H1 (cell line): ENCODE measurements at regions not wholly inside any gene's neighbourhood (a gene's known extent, or its start where the extent isn't known, plus 50 kb on each side); places are given as distances from the start of the nearest gene placed in this dataset.

Experiments used
- CTCF ChIA-PET: fragments of 300-600 bp; sonication (Branson Sonifier 250); formaldehyde crosslinking; loops from one replicate; lab custom pipeline; 2021; ENCODE audit not compliant: partially characterized antibody; lab: Charles Lee
- POLR2A ChIA-PET: fragments of 300-600 bp; sonication (Branson Sonifier 250); formaldehyde crosslinking; loops from one replicate; lab custom pipeline; 2021; ENCODE audit warnings: inconsistent platforms; ENCODE audit not compliant: partially characterized antibody; lab: Charles Lee
- DNase-seq, 2 experiments: peaks; one replicate each; pipeline versions ENCODE4 v3.0.0 to v3.0.0-alpha.2; 2010 to 2022; ENCODE audit warnings: low spot score in 2 of 2, low read depth in 1 of 2, mixed read lengths in 1 of 2
- FAIRE-seq: peaks from 2 replicates; lab custom pipeline; 2011; peaks lifted over from hg19 to GRCh38; lab: Jason Lieb, UNC
- H2AFZ ChIP-seq: 2 replicates; pipeline ENCODE4 v1.8.1; 2012; ENCODE audit warnings: low read length, inconsistent platforms
- H2AK5ac ChIP-seq: 2 replicates; pipeline ENCODE4 v1.6.1; 2013; ENCODE audit warnings: low read depth, low read length
- H2BK120ac ChIP-seq: replicated peaks from 2 replicates; pipeline ENCODE3; 2013; ENCODE audit warnings: low read depth, low read length, inconsistent platforms
- H2BK12ac ChIP-seq: 2 replicates; pipeline ENCODE4 v1.6.1; 2013; ENCODE audit warnings: low read depth, low read length
- H2BK15ac ChIP-seq: 2 replicates; pipeline ENCODE4 v1.6.1; 2013; ENCODE audit warnings: low read length
- H2BK20ac ChIP-seq: 2 replicates; pipeline ENCODE4 v1.6.1; 2013; ENCODE audit warnings: low read length
- H2BK5ac ChIP-seq: 2 replicates; pipeline ENCODE4 v1.6.1; 2013; ENCODE audit warnings: low read depth, low read length
- H3K14ac ChIP-seq: 2 replicates; pipeline ENCODE4 v1.6.1; 2013; ENCODE audit warnings: inconsistent platforms; ENCODE audit not compliant: insufficient read length
- H3K18ac ChIP-seq: 2 replicates; pipeline ENCODE4 v1.6.1; 2013; ENCODE audit warnings: low read length; ENCODE audit errors: extremely low read depth
- H3K23ac ChIP-seq: 2 replicates; pipeline ENCODE4 v1.6.1; 2013; ENCODE audit warnings: inconsistent platforms; ENCODE audit not compliant: insufficient read length
- H3K23me2 ChIP-seq: 2 replicates; pipeline ENCODE4 v1.6.1; 2013; ENCODE audit warnings: low read depth, low read length
- H3K27ac ChIP-seq: 2 replicates; pipeline ENCODE4 v1.6.1; 2011; ENCODE audit warnings: low read depth, low read length, inconsistent platforms
- H3K27me3 ChIP-seq, 4 experiments: replicated peaks in 1 of 4; 1 replicate in 1 of 4; 2 replicates in 3 of 4; pipeline versions ENCODE4 v1.6.1 to v1.8.1; 2011 to 2013; ENCODE audit warnings: low read length in 3 of 4, mild to moderate bottlenecking in 3 of 4, inconsistent platforms in 2 of 4, mixed read lengths in 2 of 4, moderate library complexity in 1 of 4; ENCODE audit not compliant: control insufficient read depth in 3 of 4, insufficient read depth in 3 of 4; ENCODE audit errors: extremely low read depth in 1 of 4
- H3K36me3 ChIP-seq, 4 experiments: 2 replicates each; pipeline versions ENCODE4 v1.6.1 to v1.8.1; 2011 to 2013; ENCODE audit warnings: mild to moderate bottlenecking in 4 of 4, low read length in 3 of 4, moderate library complexity in 2 of 4, control low read depth in 1 of 4, inconsistent platforms in 1 of 4; ENCODE audit not compliant: insufficient read depth in 4 of 4, control insufficient read depth in 2 of 4
- H3K4ac ChIP-seq: replicated peaks from 2 replicates; pipeline ENCODE3; 2013; ENCODE audit warnings: low read length, low read depth, mixed read lengths, inconsistent platforms; ENCODE audit not compliant: insufficient read length
- H3K4me1 ChIP-seq, 4 experiments: replicated peaks in 1 of 4; 1 replicate in 1 of 4; 2 replicates in 3 of 4; pipeline versions ENCODE4 v1.6.1 to v1.8.1; 2011 to 2013; ENCODE audit warnings: low read length in 3 of 4, inconsistent platforms in 2 of 4, mixed read lengths in 1 of 4; ENCODE audit not compliant: insufficient read depth in 4 of 4, control insufficient read depth in 3 of 4
- H3K4me2 ChIP-seq, 2 experiments: 2 replicates each; pipeline versions ENCODE4 v1.6.1 to v1.8.1; 2011 to 2013; ENCODE audit warnings: low read depth in 2 of 2, low read length in 2 of 2, control low read depth in 1 of 2, inconsistent platforms in 1 of 2, mild to moderate bottlenecking in 1 of 2; ENCODE audit not compliant: insufficient read depth in 1 of 2
- H3K4me3 ChIP-seq, 4 experiments: fragments of 200-600, 300-600 bp in 1 of 4; sonication (generic), shearing (Covaris generic), sonication (Bioruptor Twin) in 1 of 4; 2 replicates each; pipeline versions ENCODE4 v1.5.1 to v1.8.1; 2011 to 2016; ENCODE audit warnings: low read length in 4 of 4, low read depth in 3 of 4, control low read depth in 2 of 4, inconsistent platforms in 2 of 4, mild to moderate bottlenecking in 2 of 4, mixed read lengths in 1 of 4, moderate library complexity in 1 of 4; ENCODE audit not compliant: insufficient read depth in 2 of 4; ENCODE audit errors: extremely low read depth in 1 of 4
- H3K56ac ChIP-seq: replicated peaks from 2 replicates; pipeline ENCODE3; 2013; ENCODE audit warnings: low read depth, mild to moderate bottlenecking, mixed read lengths, low read length, inconsistent platforms; ENCODE audit not compliant: insufficient read length
- H3K79me1 ChIP-seq: 2 replicates; pipeline ENCODE4 v1.6.1; 2013; ENCODE audit warnings: low read depth, low read length, control low read depth
- H3K79me2 ChIP-seq, 2 experiments: 2 replicates each; pipeline versions ENCODE4 v1.6.1 to v1.8.1; 2012 to 2013; ENCODE audit warnings: low read length in 2 of 2, mild to moderate bottlenecking in 2 of 2, inconsistent platforms in 1 of 2; ENCODE audit not compliant: insufficient read depth in 2 of 2, control insufficient read depth in 1 of 2
- H3K9ac ChIP-seq, 4 experiments: replicated peaks in 1 of 4; 1 replicate in 1 of 4; 2 replicates in 3 of 4; pipeline versions ENCODE4 v1.6.1 to v1.8.1; 2011 to 2013; ENCODE audit warnings: low read depth in 3 of 4, low read length in 3 of 4, control low read depth in 2 of 4, mild to moderate bottlenecking in 2 of 4, moderate library complexity in 2 of 4, inconsistent platforms in 1 of 4; ENCODE audit errors: extremely low read depth in 1 of 4
- H3K9me3 ChIP-seq, 2 experiments: 2 replicates each; pipeline versions ENCODE4 v1.6.1 to v1.8.1; 2012 to 2013; ENCODE audit warnings: mild to moderate bottlenecking in 2 of 2, moderate library complexity in 2 of 2, control low read depth in 1 of 2, inconsistent platforms in 1 of 2, low read depth in 1 of 2, low read length in 1 of 2, mixed read lengths in 1 of 2; ENCODE audit not compliant: insufficient read depth in 2 of 2
- H4K20me1 ChIP-seq, 2 experiments: replicated peaks in 1 of 2; 2 replicates each; pipeline versions ENCODE3 to v1.8.1; 2011 to 2013; ENCODE audit warnings: inconsistent platforms in 2 of 2, low read length in 2 of 2, mild to moderate bottlenecking in 1 of 2; ENCODE audit not compliant: insufficient read depth in 2 of 2, control insufficient read depth in 1 of 2
- H4K5ac ChIP-seq: 2 replicates; pipeline ENCODE4 v1.6.1; 2013; ENCODE audit warnings: low read length, low read depth, mixed read lengths, inconsistent platforms; ENCODE audit not compliant: insufficient read length
- H4K8ac ChIP-seq: 2 replicates; pipeline ENCODE4 v1.8.0; 2013; ENCODE audit warnings: mild to moderate bottlenecking, moderate library complexity, low read length, inconsistent platforms; ENCODE audit not compliant: insufficient read depth; ENCODE audit errors: extremely low read depth
- H4K91ac ChIP-seq: replicated peaks from 2 replicates; pipeline ENCODE3; 2013; ENCODE audit warnings: low read length, mixed read lengths, inconsistent platforms; ENCODE audit not compliant: insufficient read length
- BACH1 ChIP-seq: IDR thresholded peaks from 2 replicates; pipeline ENCODE4 v1.6.1; 2012; ENCODE audit warnings: low read length, improper control_type of control experiment
- BCL11A ChIP-seq, 2 experiments: IDR thresholded peaks; one replicate each; pipeline ENCODE4 v1.6.1; 2011; ENCODE audit warnings: low read depth in 2 of 2, low read length in 2 of 2, mild to moderate bottlenecking in 2 of 2
- CREB1 ChIP-seq: IDR thresholded peaks from 2 replicates; pipeline ENCODE4 v1.6.1; 2012; ENCODE audit warnings: inconsistent platforms
- EZH2 ChIP-seq: fragments of 200-600 bp; sonication (generic); IDR thresholded peaks from 2 replicates; pipeline ENCODE4 v1.7.1; 2012; ENCODE audit warnings: low read depth, mild to moderate bottlenecking, moderate library complexity, low read length, inconsistent platforms; ENCODE audit not compliant: severe bottlenecking
- NRF1 ChIP-seq: IDR thresholded peaks from 2 replicates; pipeline ENCODE4 v1.6.1; 2011; ENCODE audit warnings: mild to moderate bottlenecking, low read depth, low read length, improper control_type of control experiment
- RBBP5 ChIP-seq: IDR thresholded peaks from 2 replicates; pipeline ENCODE4 v1.7.1; 2012; ENCODE audit warnings: low read depth, mild to moderate bottlenecking, inconsistent platforms, low read length, moderate library complexity, borderline replicate concordance
- RFX5 ChIP-seq: IDR thresholded peaks from 2 replicates; pipeline ENCODE4 v1.6.1; 2011; ENCODE audit warnings: low read depth, low read length, improper control_type of control experiment, borderline replicate concordance
- SP1 ChIP-seq: IDR thresholded peaks from 2 replicates; pipeline ENCODE4 v1.6.1; 2011; ENCODE audit warnings: low read depth, low read length
- SP4 ChIP-seq: IDR thresholded peaks from 2 replicates; pipeline ENCODE4 v1.6.1; 2012; ENCODE audit warnings: low read length, inconsistent platforms
- TAF7 ChIP-seq: optimal IDR thresholded peaks from 2 replicates; pipeline ENCODE3; 2011; ENCODE audit warnings: low read depth, mild to moderate bottlenecking, inconsistent platforms, low read length, moderate library complexity, borderline replicate concordance
- TBP ChIP-seq: IDR thresholded peaks from 2 replicates; pipeline ENCODE4 v1.6.1; 2011; ENCODE audit warnings: low read depth, low read length, improper control_type of control experiment
- WGBS, 2 experiments: shearing (Covaris generic) in 1 of 2; methylation state at CpG; one replicate each; pipeline versions ENCODE4 v1.1.6 to v1.1.7; 2013 to 2015; ENCODE audit warnings: low lambda C conversion rate in 2 of 2, mixed read lengths in 2 of 2, inconsistent platforms in 1 of 2, low coverage in 1 of 2, missing lambda C conversion rate in 1 of 2; ENCODE audit not compliant: insufficient replicate concordance in 2 of 2, insufficient coverage in 1 of 2, insufficient read length in 1 of 2; ENCODE audit errors: extremely low coverage in 1 of 2, missing lambda C conversion rate in 1 of 2; 5-methylcytosine and 5-hydroxymethylcytosine counted together
- TF ChIP-seq, protein P1 (sequence below): IDR thresholded peaks from 2 replicates; pipeline ENCODE4 v1.6.1; 2012; ENCODE audit warnings: low read length, inconsistent platforms

DNA sequence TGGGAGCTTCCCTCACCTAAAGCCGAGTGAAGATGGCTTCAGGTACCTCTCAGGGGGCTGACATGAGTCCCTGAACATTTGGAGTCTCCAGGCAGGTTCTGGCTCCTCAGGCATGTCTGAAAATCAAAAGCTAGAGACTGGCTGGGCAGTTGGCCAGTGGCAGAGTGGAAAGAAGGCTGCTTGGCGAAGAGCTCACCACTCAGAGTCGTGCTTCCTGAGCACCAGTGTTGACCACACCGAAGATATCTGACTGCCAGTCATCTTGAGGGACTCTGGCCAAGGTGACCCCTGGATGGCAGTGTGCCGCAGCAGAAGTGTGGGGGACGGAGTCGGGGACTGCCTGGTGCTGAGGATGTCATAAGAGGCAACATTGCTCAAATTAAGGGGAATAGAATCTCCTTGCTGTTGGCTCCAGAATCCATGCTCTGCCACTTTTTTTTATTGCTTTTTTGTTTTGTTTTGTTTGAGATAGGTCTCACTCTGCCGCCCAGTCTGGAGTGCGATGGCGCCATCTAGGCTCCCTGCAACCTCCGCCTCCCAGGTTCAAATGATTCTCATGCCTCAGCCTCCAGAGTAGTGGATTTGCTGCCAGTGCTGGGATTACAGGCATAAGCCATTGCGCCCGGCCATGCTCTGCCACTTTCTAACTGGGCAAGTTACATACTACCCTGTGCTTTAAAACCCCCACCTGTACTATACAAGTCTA lies 172.5 kb upstream of the GATB start:
- Histone ChIP-seq H3K4me1 (no peaks in the 10 kb centered on the region; a peak in 1 of 7 replicates), H3K36me3 (no peaks in the 10 kb centered on the region), H3K4me2 (no peak overlapping the region), H3K18ac (no peak overlapping the region), H2BK20ac (no peak overlapping the region), H3K56ac (no peak overlapping the region), H3K4me3 (no peak overlapping the region), H3K27me3 (no peaks in the 10 kb centered on the region), H3K4ac (no peak overlapping the region), H2BK5ac (no peak overlapping the region), H2BK120ac (no peak overlapping the region), H3K79me1 (no peaks in the 10 kb centered on the region), H4K20me1 (no peaks in the 10 kb centered on the region), H3K9ac (no peak overlapping the region), H2BK12ac (no peak overlapping the region), H4K8ac (no peak overlapping the region), H3K79me2 (no peaks in the 10 kb centered on the region), H4K5ac (no peak overlapping the region), H2AFZ (no peak overlapping the region; the same call in 1 of the 2 replicates), H3K27ac (no peak overlapping the region), H3K14ac (no peak overlapping the region), H3K23me2 (no peaks in the 10 kb centered on the region; the same call in 1 of the 2 replicates), H2AK5ac (no peak overlapping the region), H3K23ac (no peak overlapping the region), H2BK15ac (no peak overlapping the region), H3K9me3 (no peaks in the 10 kb centered on the region), H4K91ac (no peak overlapping the region)
- DNase-seq (peak in 1 of 2 experiments; percentile 43), FAIRE-seq (no peak)
- 86% methylated on average over 13 of the region's 13 CpGs; no CpG with 5 or more reads in 1 of the 2 experiments for WGBS, 2 experiments
- POLR2A ChIA-PET = no interaction called here
- CTCF ChIA-PET = interaction anchor here (0.7 to 1.4 kb wide), 4 partner anchors 8 to 275 kb away, joined by 3 read pairs; no protein-coding TSS in a partner anchor
- no peak for TF ChIP-seq TBP
- no peak for TF ChIP-seq SP4
- TF ChIP-seq, protein P1, sequence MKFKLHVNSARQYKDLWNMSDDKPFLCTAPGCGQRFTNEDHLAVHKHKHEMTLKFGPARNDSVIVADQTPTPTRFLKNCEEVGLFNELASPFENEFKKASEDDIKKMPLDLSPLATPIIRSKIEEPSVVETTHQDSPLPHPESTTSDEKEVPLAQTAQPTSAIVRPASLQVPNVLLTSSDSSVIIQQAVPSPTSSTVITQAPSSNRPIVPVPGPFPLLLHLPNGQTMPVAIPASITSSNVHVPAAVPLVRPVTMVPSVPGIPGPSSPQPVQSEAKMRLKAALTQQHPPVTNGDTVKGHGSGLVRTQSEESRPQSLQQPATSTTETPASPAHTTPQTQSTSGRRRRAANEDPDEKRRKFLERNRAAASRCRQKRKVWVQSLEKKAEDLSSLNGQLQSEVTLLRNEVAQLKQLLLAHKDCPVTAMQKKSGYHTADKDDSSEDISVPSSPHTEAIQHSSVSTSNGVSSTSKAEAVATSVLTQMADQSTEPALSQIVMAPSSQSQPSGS = no peak
- TF ChIP-seq BCL11A (IDR thresholded peaks at IDR 0.05; ENCODE audit: low read depth in 2 of 2, low read length in 2 of 2) = no peak
- no peak for TF ChIP-seq RFX5
- TF ChIP-seq EZH2 = no peak
- no peak for TF ChIP-seq SP1
- no peak for TF ChIP-seq CREB1
- no peak for TF ChIP-seq TAF7
- no peak for TF ChIP-seq NRF1
- no peak for TF ChIP-seq RBBP5
- TF ChIP-seq BACH1 = no peak
